OCI-LY7 (cell line): ENCODE measurements at regions not wholly inside any gene's neighbourhood (a gene's known extent, or its start where the extent isn't known, plus 50 kb on each side); places are given as distances from the start of the nearest gene placed in this dataset.

ENCODE experiments used
- EZH2phosphoT487 ChIP-seq: fragments of 200-600 bp; sonication (generic); IDR thresholded peaks from 2 replicates; pipeline ENCODE4 v1.6.1; 2018; ENCODE audit warnings: low read depth, borderline replicate concordance, mild to moderate bottlenecking, mixed run types, antibody characterized with exemption, low read length, moderate library complexity, mixed read lengths
- TF ChIP-seq, protein P1 (sequence below): fragments of 200-600 bp; sonication (generic); conservative IDR thresholded peaks from 2 replicates; pipeline ENCODE4 v1.5.1; 2014; ENCODE audit warnings: mild to moderate bottlenecking, antibody characterized with exemption, low read length, moderate library complexity, mixed read lengths

DNA sequence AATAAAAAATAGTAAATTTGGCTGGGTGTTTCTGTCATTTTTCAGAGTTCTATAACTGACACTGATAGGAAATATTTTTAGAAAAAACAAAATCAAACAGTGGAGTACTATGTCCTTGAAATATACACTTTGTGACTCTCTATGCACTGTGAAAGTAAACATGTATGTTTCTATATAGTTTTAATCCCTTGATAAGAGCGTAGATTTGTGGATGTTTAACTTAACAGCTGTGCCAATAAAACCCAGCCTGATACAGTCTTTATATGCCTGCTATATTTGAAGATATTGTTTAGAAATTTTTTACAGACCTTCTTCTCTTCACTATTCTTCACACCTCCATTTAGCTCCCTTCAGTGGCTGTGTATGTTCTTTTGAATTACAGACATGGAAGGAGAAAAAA lies 473.3 kb upstream of the FZD8 start:
- TF ChIP-seq, protein P1, sequence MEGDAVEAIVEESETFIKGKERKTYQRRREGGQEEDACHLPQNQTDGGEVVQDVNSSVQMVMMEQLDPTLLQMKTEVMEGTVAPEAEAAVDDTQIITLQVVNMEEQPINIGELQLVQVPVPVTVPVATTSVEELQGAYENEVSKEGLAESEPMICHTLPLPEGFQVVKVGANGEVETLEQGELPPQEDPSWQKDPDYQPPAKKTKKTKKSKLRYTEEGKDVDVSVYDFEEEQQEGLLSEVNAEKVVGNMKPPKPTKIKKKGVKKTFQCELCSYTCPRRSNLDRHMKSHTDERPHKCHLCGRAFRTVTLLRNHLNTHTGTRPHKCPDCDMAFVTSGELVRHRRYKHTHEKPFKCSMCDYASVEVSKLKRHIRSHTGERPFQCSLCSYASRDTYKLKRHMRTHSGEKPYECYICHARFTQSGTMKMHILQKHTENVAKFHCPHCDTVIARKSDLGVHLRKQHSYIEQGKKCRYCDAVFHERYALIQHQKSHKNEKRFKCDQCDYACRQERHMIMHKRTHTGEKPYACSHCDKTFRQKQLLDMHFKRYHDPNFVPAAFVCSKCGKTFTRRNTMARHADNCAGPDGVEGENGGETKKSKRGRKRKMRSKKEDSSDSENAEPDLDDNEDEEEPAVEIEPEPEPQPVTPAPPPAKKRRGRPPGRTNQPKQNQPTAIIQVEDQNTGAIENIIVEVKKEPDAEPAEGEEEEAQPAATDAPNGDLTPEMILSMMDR, result no peak
- no peak for TF ChIP-seq EZH2phosphoT487
